Breast epithelium (tissue), 3 donors: ENCODE measurements at regions not wholly inside any gene's neighbourhood (a gene's known extent, or its start where the extent isn't known, plus 50 kb on each side); places are given as distances from the start of the nearest gene placed in this dataset.

Experiments
- POLR2AphosphoS5 ChIP-seq, 3 donors: sonication (generic); formaldehyde crosslinking; IDR thresholded peaks; one replicate each; pipeline ENCODE4 v1.6.1; 2017; ENCODE audit warnings: antibody characterized with exemption in 3 of 3
- TF ChIP-seq, protein P1 (sequence below), 3 donors: fragments of 450-650 bp; IDR thresholded peaks; one replicate each; pipeline ENCODE4 v1.5.1; 2016 to 2017; ENCODE audit warnings: antibody characterized with exemption in 3 of 3, mild to moderate bottlenecking in 3 of 3, moderate library complexity in 3 of 3

DNA sequence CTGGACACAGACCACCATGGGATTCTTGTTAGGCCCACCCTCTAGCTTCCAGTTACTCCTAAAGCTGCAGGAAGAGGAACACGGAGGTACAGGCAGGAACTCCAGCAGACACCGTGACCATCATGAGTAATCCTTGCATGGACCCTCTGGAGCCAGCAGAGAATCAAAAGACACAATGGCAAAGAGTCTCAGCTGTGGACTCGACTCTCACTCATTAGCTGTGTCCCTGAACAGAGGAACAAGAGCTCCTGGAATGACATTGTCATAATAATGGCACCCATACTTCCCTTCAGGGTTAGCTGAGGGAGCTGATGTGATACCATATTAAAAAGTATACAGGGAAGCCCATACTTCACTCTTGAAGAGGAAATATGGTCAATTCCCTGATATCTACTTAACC, 176.3 kb upstream of the ASIC2 start:
- TF ChIP-seq, protein P1, sequence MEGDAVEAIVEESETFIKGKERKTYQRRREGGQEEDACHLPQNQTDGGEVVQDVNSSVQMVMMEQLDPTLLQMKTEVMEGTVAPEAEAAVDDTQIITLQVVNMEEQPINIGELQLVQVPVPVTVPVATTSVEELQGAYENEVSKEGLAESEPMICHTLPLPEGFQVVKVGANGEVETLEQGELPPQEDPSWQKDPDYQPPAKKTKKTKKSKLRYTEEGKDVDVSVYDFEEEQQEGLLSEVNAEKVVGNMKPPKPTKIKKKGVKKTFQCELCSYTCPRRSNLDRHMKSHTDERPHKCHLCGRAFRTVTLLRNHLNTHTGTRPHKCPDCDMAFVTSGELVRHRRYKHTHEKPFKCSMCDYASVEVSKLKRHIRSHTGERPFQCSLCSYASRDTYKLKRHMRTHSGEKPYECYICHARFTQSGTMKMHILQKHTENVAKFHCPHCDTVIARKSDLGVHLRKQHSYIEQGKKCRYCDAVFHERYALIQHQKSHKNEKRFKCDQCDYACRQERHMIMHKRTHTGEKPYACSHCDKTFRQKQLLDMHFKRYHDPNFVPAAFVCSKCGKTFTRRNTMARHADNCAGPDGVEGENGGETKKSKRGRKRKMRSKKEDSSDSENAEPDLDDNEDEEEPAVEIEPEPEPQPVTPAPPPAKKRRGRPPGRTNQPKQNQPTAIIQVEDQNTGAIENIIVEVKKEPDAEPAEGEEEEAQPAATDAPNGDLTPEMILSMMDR (IDR thresholded peaks at IDR 0.05), result no peak
- no peak for TF ChIP-seq POLR2AphosphoS5 (IDR thresholded peaks at IDR 0.05)
